Testis (tissue), 2 donors: ENCODE measurements at regions not wholly inside any gene's neighbourhood (a gene's known extent, or its start where the extent isn't known, plus 50 kb on each side); places are given as distances from the start of the nearest gene placed in this dataset.

Experiments
- CTCF ChIP-seq, 3 experiments: fragments of 450-650 bp in 2 of 3; fragments of 200-600 bp in 1 of 3; sonication (generic) in 1 of 3; IDR thresholded peaks; one replicate each; pipeline ENCODE4 v1.5.1; 2016 to 2019; ENCODE audit warnings: antibody characterized with exemption in 3 of 3, mild to moderate bottlenecking in 2 of 3, moderate library complexity in 1 of 3
- POLR2A ChIP-seq: fragments of 450-650 bp; IDR thresholded peaks from one replicate; pipeline ENCODE4 v1.6.1; 2017; ENCODE audit warnings: antibody characterized with exemption, mild to moderate bottlenecking, moderate library complexity

GRCh38 chr18:67818432-67818831 lies 301.9 kb upstream of the DSEL start:
- TF ChIP-seq CTCF (IDR thresholded peaks at IDR 0.05) (no peak), POLR2A (no peak)
